GM12878 (cell line): ENCODE measurements at regions not wholly inside any gene's neighbourhood (a gene's known extent, or its start where the extent isn't known, plus 50 kb on each side); places are given as distances from the start of the nearest gene placed in this dataset.

Source experiments
- ATAC-seq: fragments of 200-7000 bp; cut with Tn5 transposase; 3 replicates; pipeline ENCODE4 v1.9.1; 2020; ENCODE audit warnings: mild to moderate bottlenecking, moderate library complexity
- BruUV-seq: library from RNA; stranded (reverse); fragments of 400-500 nt; replicated peaks from 2 replicates; lab custom pipeline; 2021; lab: Mats Ljungman, UMichigan
- CTCF ChIA-PET: fragments of 300-600 bp; sonication (Branson Sonifier 250); formaldehyde crosslinking; extraction: SDS; loops from one replicate; lab custom pipeline; 2021; ENCODE audit warnings: inconsistent platforms; lab: Yijun Ruan, JAX
- POLR2A ChIA-PET: fragments of 350-600 bp; formaldehyde crosslinking; extraction: SDS; loops from one replicate; lab custom pipeline; 2021; ENCODE audit warnings: inconsistent platforms; lab: Charles Lee
- RAD21 ChIA-PET: fragments of 300-600 bp; sonication (Branson Sonifier 250); formaldehyde crosslinking; loops from one replicate; lab custom pipeline; 2023; ENCODE audit warnings: antibody characterized with exemption; ENCODE audit not compliant: unreplicated experiment; lab: Charles Lee
- SMC1A ChIA-PET: fragments of 300-600 bp; sonication (Branson Sonifier 250); formaldehyde crosslinking; loops from one replicate; lab custom pipeline; 2023; ENCODE audit not compliant: unreplicated experiment, uncharacterized antibody; lab: Charles Lee
- DNase-seq: peaks from one replicate; pipeline ENCODE4 v3.0.0-alpha.2; 2011; ENCODE audit warnings: low read depth, low spot score
- FAIRE-seq: peaks from 3 replicates; lab custom pipeline; 2011; peaks lifted over from hg19 to GRCh38; lab: Jason Lieb, UNC
- H2AFZ ChIP-seq: 2 replicates; pipeline ENCODE4 v1.6.0; 2011; ENCODE audit warnings: low read depth, low read length, control low read depth; ENCODE audit not compliant: control insufficient read depth
- H3K27ac ChIP-seq: 2 replicates; pipeline ENCODE4 v1.5.1; 2011; ENCODE audit warnings: control low read depth; ENCODE audit not compliant: control insufficient read depth, insufficient read depth
- H3K27me3 ChIP-seq, 2 experiments: replicated peaks in 1 of 2; 2 replicates each; pipeline versions ENCODE4 v1.6.0 to v1.6.1; 2011; ENCODE audit warnings: low read length in 1 of 2; ENCODE audit not compliant: control insufficient read depth in 2 of 2, insufficient read depth in 2 of 2
- H3K36me3 ChIP-seq, 2 experiments: 2 replicates each; pipeline ENCODE4 v1.5.1; 2011; ENCODE audit warnings: low read length in 1 of 2; ENCODE audit not compliant: control insufficient read depth in 2 of 2, insufficient read depth in 2 of 2
- H3K4me1 ChIP-seq: 2 replicates; pipeline ENCODE4 v1.6.1; 2011; ENCODE audit warnings: mild to moderate bottlenecking, low read length, moderate library complexity, mixed read lengths; ENCODE audit not compliant: control insufficient read depth, insufficient read depth
- H3K4me2 ChIP-seq: 2 replicates; pipeline ENCODE4 v1.6.0; 2011; ENCODE audit warnings: control low read depth; ENCODE audit not compliant: control insufficient read depth, insufficient read depth
- H3K4me3 ChIP-seq: fragments of 200-600 bp; sonication (generic); 2 replicates; pipeline ENCODE4 v1.5.1; 2016
- H3K79me2 ChIP-seq: 2 replicates; pipeline ENCODE4 v1.6.0; 2011; ENCODE audit warnings: low read length; ENCODE audit not compliant: control insufficient read depth, insufficient read depth
- H3K9ac ChIP-seq: 2 replicates; pipeline ENCODE4 v1.8.0; 2011; ENCODE audit warnings: low read length, control low read depth, mixed read lengths; ENCODE audit not compliant: control insufficient read depth, insufficient read depth
- H3K9me3 ChIP-seq: replicated peaks from 3 replicates; pipeline ENCODE4 v1.5.1; 2011; ENCODE audit warnings: mild to moderate bottlenecking, low read length; ENCODE audit not compliant: control insufficient read depth, insufficient read depth
- H4K20me1 ChIP-seq: 2 replicates; pipeline ENCODE4 v1.6.0; 2011; ENCODE audit not compliant: control insufficient read depth, insufficient read depth
- ATF7 ChIP-seq: fragments of 450-650 bp; IDR thresholded peaks from 2 replicates; pipeline ENCODE4 v1.6.1; 2016; ENCODE audit warnings: low read depth, mild to moderate bottlenecking
- BHLHE40 ChIP-seq, 2 experiments: fragments of 450-650 bp in 1 of 2; IDR thresholded peaks; 2 replicates each; pipeline ENCODE4 v1.6.1; 2011 to 2017; ENCODE audit warnings: low read depth in 2 of 2, borderline replicate concordance in 1 of 2, improper control_type of control experiment in 1 of 2, low read length in 1 of 2, mild to moderate bottlenecking in 1 of 2
- CREB1 ChIP-seq: IDR thresholded peaks from 2 replicates; pipeline ENCODE4 v1.6.1; 2012; ENCODE audit warnings: low read depth, mild to moderate bottlenecking, inconsistent platforms
- EED ChIP-seq: sonication (generic); IDR thresholded peaks from 2 replicates; pipeline ENCODE4 v1.6.1; 2016; ENCODE audit warnings: antibody characterized with exemption, low read depth
- EZH2 ChIP-seq: IDR thresholded peaks from 2 replicates; pipeline ENCODE4 v1.6.1; 2012; ENCODE audit warnings: low read depth, mild to moderate bottlenecking, control low read depth, inconsistent platforms, low read length, borderline replicate concordance; ENCODE audit not compliant: control insufficient read depth
- FOS ChIP-seq: IDR thresholded peaks from 3 replicates; pipeline ENCODE4 v1.6.1; 2011; ENCODE audit warnings: borderline replicate concordance; ENCODE audit not compliant: insufficient read length; ENCODE audit errors: extremely low read depth
- FOXM1 ChIP-seq: IDR thresholded peaks from 2 replicates; pipeline ENCODE4 v1.6.1; 2012; ENCODE audit warnings: low read depth, mild to moderate bottlenecking, inconsistent platforms, low read length, moderate library complexity
- HDAC2 ChIP-seq: fragments of 200-600 bp; sonication (generic); IDR thresholded peaks from 2 replicates; pipeline ENCODE4 v1.6.1; 2017
- IRF4 ChIP-seq: IDR thresholded peaks from 2 replicates; pipeline ENCODE4 v1.6.1; 2011; ENCODE audit warnings: low read depth, low read length
- MEF2B ChIP-seq: fragments of 450-650 bp; IDR thresholded peaks from 2 replicates; pipeline ENCODE4 v1.6.1; 2018; ENCODE audit warnings: mild to moderate bottlenecking, moderate library complexity; ENCODE audit not compliant: partially characterized antibody, poor library complexity, severe bottlenecking
- RELA ChIP-seq: fragments of 450-650 bp; IDR thresholded peaks from 2 replicates; pipeline ENCODE4 v1.8.0; 2014; ENCODE audit warnings: borderline replicate concordance; ENCODE audit not compliant: partially characterized antibody
- USF2 ChIP-seq: IDR thresholded peaks from 2 replicates; pipeline ENCODE4 v1.6.1; 2011; ENCODE audit warnings: low read depth, low read length, improper control_type of control experiment, borderline replicate concordance
- ZNF207 ChIP-seq: fragments of 450-650 bp; IDR thresholded peaks from 2 replicates; pipeline ENCODE4 v1.6.1; 2014; ENCODE audit warnings: antibody characterized with exemption, mild to moderate bottlenecking, borderline replicate concordance
- WGBS: methylation state at CpG from one replicate; pipeline ENCODE4 v1.1.6; 2016; ENCODE audit warnings: low lambda C conversion rate; ENCODE audit not compliant: insufficient replicate concordance, insufficient coverage; ENCODE audit errors: missing lambda C conversion rate; 5-methylcytosine and 5-hydroxymethylcytosine counted together
- in situ Hi-C: fragments of 300-500 bp; cut with MboI; formaldehyde crosslinking; loops from 9 replicates; pipeline ENCODE4 v1.14.3; 2018; ENCODE audit warnings: mixed read lengths
- intact Hi-C: fragments of 100-400 bp; cut with micrococcal nuclease; formaldehyde crosslinking; loops from one replicate; pipeline ENCODE4 v1.14.2; 2022; ENCODE audit not compliant: unreplicated experiment

GRCh38 chr3:117277816-117278215 is 568.2 kb downstream of the TUSC7 start:
- no peaks in the 10 kb centered on the region; a peak in 1 of 4 replicates for H3K27me3 ChIP-seq
- no peaks in the 10 kb centered on the region for H4K20me1 ChIP-seq
- POLR2A ChIA-PET = interaction anchor here (0.5 kb wide), 1 partner anchor 56 kb away, joined by 3 read pairs; no protein-coding TSS in a partner anchor
- H3K27ac ChIP-seq = no peak overlapping the region
- RAD21 ChIA-PET = interaction anchor here (1.6 kb wide), 1 partner anchor 202 kb away, joined by 6 read pairs; no protein-coding TSS in a partner anchor
- no peak; the same call in 2 of the 3 replicates for ATAC-seq
- SMC1A ChIA-PET = interaction anchor here (0.8 to 1.4 kb wide), 3 partner anchors 11 to 95 kb away, joined by 3 to 6 read pairs (median 4); no protein-coding TSS in a partner anchor
- no peak overlapping the region for H3K4me2 ChIP-seq
- no TSS peak for BruUV-seq
- H3K9me3 ChIP-seq = no peaks in the 10 kb centered on the region
- no peak for DNase-seq
- CTCF ChIA-PET = interaction anchor here (1.0 to 1.1 kb wide), 3 partner anchors 31 to 259 kb away, joined by 3 to 5 read pairs (median 4); no protein-coding TSS in a partner anchor
- no peak overlapping the region for H3K4me3 ChIP-seq
- intact Hi-C loops (no loop called here), in situ Hi-C loops (no loop called here)
- no peaks in the 10 kb centered on the region for H3K79me2 ChIP-seq
- no peak overlapping the region for H2AFZ ChIP-seq
- H3K9ac ChIP-seq = no peak overlapping the region
- 10% methylated on average over 2 of the region's 2 CpGs for WGBS
- FAIRE-seq = no peak
- no peaks in the 10 kb centered on the region for H3K36me3 ChIP-seq
- no peaks in the 10 kb centered on the region for H3K4me1 ChIP-seq
- TF ChIP-seq USF2 = no peak
- TF ChIP-seq ATF7 = no peak
- no peak for TF ChIP-seq IRF4
- no peak for TF ChIP-seq EZH2
- no peak for TF ChIP-seq FOS
- no peak for TF ChIP-seq BHLHE40 (IDR thresholded peaks at IDR 0.05; ENCODE audit: borderline replicate concordance in 1 of 2, low read depth in 2 of 2, low read length in 1 of 2)
- TF ChIP-seq HDAC2 = no peak
- no peak for TF ChIP-seq CREB1
- TF ChIP-seq RELA = no peak
- TF ChIP-seq MEF2B = no peak
- no peak for TF ChIP-seq EED
- no peak for TF ChIP-seq FOXM1
- TF ChIP-seq ZNF207 = no peak
